ENCODE measurements at regions not wholly inside any gene's neighbourhood (a gene's known extent, or its start where the extent isn't known, plus 50 kb on each side); places are given as distances from the start of the nearest gene placed in this dataset.

GRCh38 chr7:25289518-25289917, 61.2 kb upstream of the NPVF start:
- H3K4me3 ChIP-seq (ENCODE audit: low read depth, poor library complexity, severe bottlenecking) = no peak overlapping the region
- intact Hi-C loops (cut with DNase I; ENCODE audit: low total_unique reads) = no loop called here
- no peak for DNase-seq (ENCODE audit: low spot score in 2 of 2)
- TF ChIP-seq POLR2A (IDR thresholded peaks at IDR 0.05) (no peak), CTCF (IDR thresholded peaks at IDR 0.05) (no peak)
- 23 to 30% methylated on average over 1 of the region's 1 CpG for WGBS, 2 donors

GRCh38 chr7:25294624-25295023, 66.3 kb upstream of the NPVF start:
- intact Hi-C loops (cut with DNase I; ENCODE audit: low total_unique reads) = no loop called here

GRCh38 chr7:25295387-25295786, 67.1 kb upstream of the NPVF start:
- H3K4me3 ChIP-seq (ENCODE audit: low read depth, poor library complexity, severe bottlenecking) = no peak overlapping the region
- TF ChIP-seq CTCF (IDR thresholded peaks at IDR 0.05) (no peak), POLR2A (IDR thresholded peaks at IDR 0.05) (no peak)
- WGBS, 2 donors = 54 to 65% methylated on average over 4 of the region's 4 CpGs
- no peak for DNase-seq (ENCODE audit: low spot score in 2 of 2)
- intact Hi-C loops (cut with DNase I; ENCODE audit: low total_unique reads) = no loop called here

More at GRCh38 chr7:25294624-25295023, 66.3 kb upstream of the NPVF start:
- WGBS, 2 donors = 92 to 96% methylated on average over 3 of the region's 3 CpGs
- no peak overlapping the region for H3K4me3 ChIP-seq (ENCODE audit: low read depth, poor library complexity, severe bottlenecking)
- no peak for DNase-seq (ENCODE audit: low spot score in 2 of 2)
- TF ChIP-seq CTCF (IDR thresholded peaks at IDR 0.05) (no peak), POLR2A (IDR thresholded peaks at IDR 0.05) (no peak)

GRCh38 chr7:25296086-25296485, 67.8 kb upstream of the NPVF start:
- no peak for TF ChIP-seq CTCF (IDR thresholded peaks at IDR 0.05)
- no peak for TF ChIP-seq POLR2A (IDR thresholded peaks at IDR 0.05)
- no peak overlapping the region for H3K4me3 ChIP-seq (ENCODE audit: low read depth, poor library complexity, severe bottlenecking)
- no peak for DNase-seq (ENCODE audit: low spot score in 2 of 2)
- 96 to 99% methylated on average over 3 of the region's 3 CpGs for WGBS, 2 donors
- intact Hi-C loops (cut with DNase I; ENCODE audit: low total_unique reads) = no loop called here

- no peak for DNase-seq (ENCODE audit: low spot score in 2 of 2)
- intact Hi-C loops (cut with DNase I; ENCODE audit: low total_unique reads) = no loop called here
- H3K4me3 ChIP-seq (ENCODE audit: low read depth, poor library complexity, severe bottlenecking) = no peak overlapping the region
- WGBS, 2 donors = 40 to 41% methylated on average over 1 of the region's 1 CpG
- TF ChIP-seq POLR2A (IDR thresholded peaks at IDR 0.05) (no peak), CTCF (IDR thresholded peaks at IDR 0.05) (no peak)
Observed at GRCh38 chr7:25297278-25297677, 69.0 kb upstream of the NPVF start.
